Ovary (tissue), 7 donors: ENCODE measurements at regions not wholly inside any gene's neighbourhood (a gene's known extent, or its start where the extent isn't known, plus 50 kb on each side); places are given as distances from the start of the nearest gene placed in this dataset.

Experiments
- DNase-seq, 5 donors: peaks; one replicate each; pipeline ENCODE4 v3.0.0-alpha.2; 2019 to 2020
- H3K27ac ChIP-seq, 2 donors: fragments of 200-600 bp; one replicate each; pipeline versions ENCODE4 v1.5.1 to v1.8.0; 2019 to 2022
- H3K27me3 ChIP-seq: fragments of 200-600 bp; one replicate; pipeline ENCODE4 v1.8.0; 2022
- H3K36me3 ChIP-seq: fragments of 200-600 bp; sonication (generic); one replicate; pipeline ENCODE4 v1.5.1; 2019
- H3K4me1 ChIP-seq: one replicate; pipeline ENCODE4 v1.8.1; 2013; ENCODE audit warnings: mild to moderate bottlenecking, moderate library complexity; ENCODE audit not compliant: insufficient read depth
- H3K4me3 ChIP-seq: fragments of 200-600 bp; sonication (generic); one replicate; pipeline ENCODE4 v1.5.1; 2017
- H3K9me3 ChIP-seq, 2 donors: fragments of 200-600 bp in 1 of 2; sonication (generic) in 1 of 2; one replicate each; pipeline versions ENCODE4 v1.5.1 to v1.8.1; 2013 to 2019; ENCODE audit warnings: mild to moderate bottlenecking in 1 of 2, moderate library complexity in 1 of 2
- CTCF ChIP-seq, 3 donors: fragments of 450-650 bp in 2 of 3; fragments of 200-600 bp in 1 of 3; IDR thresholded peaks; one replicate each; pipeline versions ENCODE4 v1.5.1 to v1.8.0; 2016 to 2022; ENCODE audit warnings: antibody characterized with exemption in 3 of 3, mild to moderate bottlenecking in 1 of 3
- EP300 ChIP-seq: sonication (generic); formaldehyde crosslinking; IDR thresholded peaks from one replicate; pipeline ENCODE4 v1.6.1; 2017; ENCODE audit warnings: antibody characterized with exemption
- POLR2A ChIP-seq: fragments of 450-650 bp; IDR thresholded peaks from one replicate; pipeline ENCODE4 v1.6.1; 2017; ENCODE audit warnings: antibody characterized with exemption, mild to moderate bottlenecking, moderate library complexity
- WGBS, 3 donors: extraction: QIAGEN DNeasy Blood & Tissue Kit in 1 of 3; methylation state at CpG; one replicate each; pipeline versions ENCODE4 v1.1.5 to v1.1.7; 2013 to 2017; 5-methylcytosine and 5-hydroxymethylcytosine counted together
- intact Hi-C, 4 donors: fragments of 100-400 bp; cut with DNase I; formaldehyde crosslinking; loops; one replicate each; pipeline versions ENCODE4 v1.11.0 to v1.15.1; 2022 to 2023
- donor health status: DM: no; HTN: no; CAD: no; lungs with moderate emphysema.
- donor health status: DM: no; HTN: no; CAD: no.
- donor health status: Bipolar disorder and iron deficiency.
- donor health status: DM: no; HTN: no; CAD: no.
- donor health status: DM: yes; HTN: yes; CAD: no.

- Histone ChIP-seq H3K9me3 (no peaks in the 10 kb centered on the region), H3K4me1 (no peaks in the 10 kb centered on the region), H3K4me3 (no peak overlapping the region), H3K27me3 (no peaks in the 10 kb centered on the region), H3K36me3 (no peaks in the 10 kb centered on the region), H3K27ac (no peak overlapping the region)
- intact Hi-C loops = loop anchor here in 1 of 4 donors (5.0 kb wide), 1 partner anchor 1365 kb away; no protein-coding TSS in a partner anchor
- TF ChIP-seq CTCF (IDR thresholded peaks at IDR 0.05) (no peak), POLR2A (no peak), EP300 (no peak)
- 66 to 79% (median 74%) methylated on average over 1 of the region's 1 CpG for WGBS, 3 donors
- DNase-seq = no peak
Observed at GRCh38 chr5:26012078-26012477, 1026.3 kb downstream of the CDH9 start.

- Histone ChIP-seq H3K27ac (no peak overlapping the region), H3K4me3 (no peak overlapping the region), H3K36me3 (no peaks in the 10 kb centered on the region), H3K27me3 (no peaks in the 10 kb centered on the region), H3K9me3 (no peaks in the 10 kb centered on the region), H3K4me1 (no peaks in the 10 kb centered on the region)
- no peak for DNase-seq
- WGBS, 3 donors = 21 to 27% (median 21%) methylated on average over 6 of the region's 6 CpGs
- no peak for TF ChIP-seq POLR2A
- no peak for TF ChIP-seq EP300
- TF ChIP-seq CTCF (IDR thresholded peaks at IDR 0.05) = no peak
- intact Hi-C loops = loop anchor here in 1 of 4 donors (5.0 kb wide), 1 partner anchor 1362 kb away; no protein-coding TSS in a partner anchor
Observed at GRCh38 chr5:26009742-26010141, 1028.6 kb downstream of the CDH9 start.

GRCh38 chr5:26003966-26004365 lies 1034.4 kb downstream of the CDH9 start:
- Histone ChIP-seq H3K9me3 (no peaks in the 10 kb centered on the region), H3K27ac (no peak overlapping the region), H3K4me3 (no peak overlapping the region), H3K36me3 (no peaks in the 10 kb centered on the region), H3K27me3 (no peaks in the 10 kb centered on the region), H3K4me1 (no peaks in the 10 kb centered on the region)
- DNase-seq = no peak
- 56 to 65% (median 61%) methylated on average over 3 of the region's 3 CpGs for WGBS, 3 donors
- intact Hi-C loops = no loop called here
- TF ChIP-seq EP300 (no peak), POLR2A (no peak), CTCF (IDR thresholded peaks at IDR 0.05) (no peak)

- DNase-seq = no peak
- H3K27ac ChIP-seq = no peak overlapping the region
- no peaks in the 10 kb centered on the region for H3K27me3 ChIP-seq
- H3K36me3 ChIP-seq = no peaks in the 10 kb centered on the region
- intact Hi-C loops = no loop called here
- no peaks in the 10 kb centered on the region for H3K4me1 ChIP-seq
- H3K9me3 ChIP-seq = no peaks in the 10 kb centered on the region
- no peak for TF ChIP-seq CTCF (IDR thresholded peaks at IDR 0.05)
- TF ChIP-seq EP300 = no peak
- TF ChIP-seq POLR2A = no peak
- no peak overlapping the region for H3K4me3 ChIP-seq
- WGBS, 3 donors = 90 to 92% (median 91%) methylated on average over 2 of the region's 2 CpGs
Observed at GRCh38 chr5:25995209-25995608, 1043.2 kb downstream of the CDH9 start.
